K562 (cell line): ENCODE measurements at regions not wholly inside any gene's neighbourhood (a gene's known extent, or its start where the extent isn't known, plus 50 kb on each side); places are given as distances from the start of the nearest gene placed in this dataset.

Experiments
- RB1 ChIP-seq: fragments of 450-650 bp; IDR thresholded peaks from 2 replicates; pipeline ENCODE4 v1.6.1; 2017; ENCODE audit warnings: low read depth, mild to moderate bottlenecking
- SAFB2 ChIP-seq: fragments of 200-400 bp; formaldehyde crosslinking; IDR thresholded peaks from 2 replicates; pipeline ENCODE4 v1.6.1; 2018; ENCODE audit warnings: borderline replicate concordance, low read length, low read depth, moderate library complexity; ENCODE audit not compliant: severe bottlenecking

- no peak for TF ChIP-seq RB1
- TF ChIP-seq SAFB2, result no peak
Measured at GRCh38 chr11:41613326-41613725, 153.9 kb upstream of the LRRC4C start.
